Fibroblast of lung (primary cell): ENCODE measurements at regions not wholly inside any gene's neighbourhood (a gene's known extent, or its start where the extent isn't known, plus 50 kb on each side); places are given as distances from the start of the nearest gene placed in this dataset.

Experiments
- EZH2 ChIP-seq: IDR thresholded peaks from 2 replicates; pipeline ENCODE4 v1.5.1; 2012; ENCODE audit warnings: low read length, control low read depth, mild to moderate bottlenecking; ENCODE audit errors: missing control alignments
- TF ChIP-seq, protein P1 (sequence below), 2 donors: IDR thresholded peaks in 1 of 2; conservative IDR thresholded peaks in 1 of 2; 1 replicate in 1 of 2; 2 replicates in 1 of 2; pipeline ENCODE4 v1.5.1; 2011 to 2012; ENCODE audit warnings: low read length in 2 of 2, control low read depth in 1 of 2, inconsistent platforms in 1 of 2, low read depth in 1 of 2, mild to moderate bottlenecking in 1 of 2

DNA sequence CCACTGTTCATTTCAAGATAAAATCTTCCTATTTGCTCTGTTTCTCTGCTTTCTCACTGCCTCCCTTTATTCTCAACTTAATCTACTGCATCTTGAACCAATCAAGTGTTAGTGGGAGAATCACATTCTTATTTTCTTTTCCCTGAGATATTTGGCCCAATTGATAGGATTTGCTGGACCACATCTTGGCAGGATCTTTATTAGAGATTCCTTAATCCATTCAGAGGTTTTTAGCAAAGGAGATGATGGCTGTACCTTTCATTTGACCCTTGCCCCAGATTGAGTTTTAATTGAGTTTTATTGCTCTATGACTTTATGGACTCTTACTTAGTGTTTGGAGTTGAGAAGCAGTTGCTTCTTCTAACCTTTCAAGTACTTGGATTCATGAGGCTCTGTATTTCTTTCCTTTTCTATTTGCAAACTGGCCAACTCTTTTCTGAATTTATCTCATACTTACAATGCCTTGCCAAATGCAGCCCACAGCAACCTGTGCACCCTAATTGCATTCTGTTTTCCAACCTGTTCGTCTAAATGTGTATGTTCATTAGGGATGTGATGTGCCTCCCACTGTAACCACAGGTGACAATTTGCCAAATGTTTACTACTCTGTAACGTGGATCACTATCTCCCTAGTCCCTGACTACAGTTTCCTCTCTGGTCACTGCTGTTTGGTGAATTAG, 274.8 kb upstream of the KAZN start:
- TF ChIP-seq, protein P1, sequence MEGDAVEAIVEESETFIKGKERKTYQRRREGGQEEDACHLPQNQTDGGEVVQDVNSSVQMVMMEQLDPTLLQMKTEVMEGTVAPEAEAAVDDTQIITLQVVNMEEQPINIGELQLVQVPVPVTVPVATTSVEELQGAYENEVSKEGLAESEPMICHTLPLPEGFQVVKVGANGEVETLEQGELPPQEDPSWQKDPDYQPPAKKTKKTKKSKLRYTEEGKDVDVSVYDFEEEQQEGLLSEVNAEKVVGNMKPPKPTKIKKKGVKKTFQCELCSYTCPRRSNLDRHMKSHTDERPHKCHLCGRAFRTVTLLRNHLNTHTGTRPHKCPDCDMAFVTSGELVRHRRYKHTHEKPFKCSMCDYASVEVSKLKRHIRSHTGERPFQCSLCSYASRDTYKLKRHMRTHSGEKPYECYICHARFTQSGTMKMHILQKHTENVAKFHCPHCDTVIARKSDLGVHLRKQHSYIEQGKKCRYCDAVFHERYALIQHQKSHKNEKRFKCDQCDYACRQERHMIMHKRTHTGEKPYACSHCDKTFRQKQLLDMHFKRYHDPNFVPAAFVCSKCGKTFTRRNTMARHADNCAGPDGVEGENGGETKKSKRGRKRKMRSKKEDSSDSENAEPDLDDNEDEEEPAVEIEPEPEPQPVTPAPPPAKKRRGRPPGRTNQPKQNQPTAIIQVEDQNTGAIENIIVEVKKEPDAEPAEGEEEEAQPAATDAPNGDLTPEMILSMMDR (conservative IDR thresholded peaks at IDR 0.05 in 1 of 2, IDR thresholded peaks at IDR 0.05 in 1 of 2; ENCODE audit: low read depth in 1 of 2, low read length in 2 of 2), result no peak
- no peak for TF ChIP-seq EZH2
